RWPE2 (cell line): ENCODE measurements at regions not wholly inside any gene's neighbourhood (a gene's known extent, or its start where the extent isn't known, plus 50 kb on each side); places are given as distances from the start of the nearest gene placed in this dataset.
"Not testable (repeated sequence)": the region's sequence is repeated elsewhere in the genome, so short reads cannot be mapped to it uniquely, and the experiment has no call there.

ENCODE experiments used
- ATAC-seq: fragments of 200-7000 bp; cut with Tn5 transposase; 3 replicates; pipeline ENCODE4 v1.9.1; 2021; ENCODE audit warnings: low read depth
- DNase-seq: peaks from one replicate; pipeline ENCODE4 v3.0.0-alpha.2; 2020; ENCODE audit warnings: low spot score
- H3K27ac ChIP-seq: fragments of 450-650 bp; 2 replicates; pipeline ENCODE4 v1.5.1; 2017; ENCODE audit warnings: mild to moderate bottlenecking; ENCODE audit not compliant: poor library complexity, severe bottlenecking
- H3K27me3 ChIP-seq: fragments of 250-450 bp; sonication (Bioruptor Pico); 2 replicates; pipeline ENCODE4 v1.5.1; 2021; ENCODE audit warnings: mild to moderate bottlenecking, moderate library complexity; ENCODE audit not compliant: insufficient read depth, poor library complexity, severe bottlenecking
- H3K36me3 ChIP-seq: fragments of 250-450 bp; sonication (Bioruptor Pico); 2 replicates; pipeline ENCODE4 v1.5.1; 2020; ENCODE audit warnings: low read depth, mild to moderate bottlenecking, moderate library complexity
- H3K4me1 ChIP-seq: fragments of 250-450 bp; sonication (Bioruptor Pico); 2 replicates; pipeline ENCODE4 v1.5.1; 2021; ENCODE audit warnings: mild to moderate bottlenecking, moderate library complexity; ENCODE audit not compliant: insufficient read depth, poor library complexity, severe bottlenecking
- H3K4me3 ChIP-seq: fragments of 250-450 bp; sonication (Bioruptor Pico); 2 replicates; pipeline ENCODE4 v1.5.1; 2021; ENCODE audit warnings: mild to moderate bottlenecking, moderate library complexity; ENCODE audit not compliant: severe bottlenecking
- H3K9me3 ChIP-seq: fragments of 250-450 bp; sonication (Bioruptor Pico); 2 replicates; pipeline ENCODE4 v1.5.1; 2021; ENCODE audit warnings: mild to moderate bottlenecking, moderate library complexity; ENCODE audit not compliant: severe bottlenecking
- CTCF ChIP-seq: fragments of 450-650 bp; IDR thresholded peaks from one replicate; pipeline ENCODE4 v1.5.1; 2017; ENCODE audit warnings: mild to moderate bottlenecking, moderate library complexity; ENCODE audit not compliant: poor library complexity, severe bottlenecking

GRCh38 chr3:118671192-118671591, 363.5 kb downstream of the IGSF11 start:
- ATAC-seq, result no peak
- H3K36me3 ChIP-seq, result no peaks in the 10 kb centered on the region
- H3K4me3 ChIP-seq, result no peak overlapping the region
- H3K27me3 ChIP-seq, result no peaks in the 10 kb centered on the region
- H3K4me1 ChIP-seq, result no peaks in the 10 kb centered on the region
- no peak for TF ChIP-seq CTCF
- DNase-seq, result no peak
- no peaks in the 10 kb centered on the region for H3K9me3 ChIP-seq
- no peak overlapping the region for H3K27ac ChIP-seq

GRCh38 chr3:118675305-118675704, 359.3 kb downstream of the IGSF11 start:
- H3K27ac ChIP-seq, result no peak overlapping the region
- H3K36me3 ChIP-seq, result no peaks in the 10 kb centered on the region
- no peak for DNase-seq
- H3K9me3 ChIP-seq, result no peaks in the 10 kb centered on the region
- H3K4me1 ChIP-seq, result no peaks in the 10 kb centered on the region
- H3K27me3 ChIP-seq, result no peaks in the 10 kb centered on the region
- no peak overlapping the region for H3K4me3 ChIP-seq
- TF ChIP-seq CTCF, result no peak
- no peak for ATAC-seq

GRCh38 chr3:118678663-118679062, 356.0 kb downstream of the IGSF11 start:
- H3K4me3 ChIP-seq, DNase-seq, ATAC-seq, H3K27me3 ChIP-seq, H3K36me3 ChIP-seq, H3K4me1 ChIP-seq, H3K9me3 ChIP-seq, H3K27ac ChIP-seq: not testable (repeated sequence)

- ATAC-seq (no peak), DNase-seq (no peak)
- Histone ChIP-seq H3K27ac (no peak overlapping the region), H3K27me3 (no peaks in the 10 kb centered on the region), H3K9me3 (no peaks in the 10 kb centered on the region), H3K4me3 (no peak overlapping the region), H3K36me3 (no peaks in the 10 kb centered on the region), H3K4me1 (peaks cover 4% of the 10 kb centered on the region)
- TF ChIP-seq CTCF, result no peak
These were observed 351.7 kb downstream of the IGSF11 start for GRCh38 chr3:118682921-118683320.

- ATAC-seq (no peak), DNase-seq (no peak)
- Histone ChIP-seq H3K4me3 (no peak overlapping the region), H3K27ac (no peak overlapping the region), H3K4me1 (peaks cover 11% of the 10 kb centered on the region), H3K27me3 (no peaks in the 10 kb centered on the region), H3K36me3 (no peaks in the 10 kb centered on the region), H3K9me3 (no peaks in the 10 kb centered on the region)
- no peak for TF ChIP-seq CTCF
These were observed 351.0 kb downstream of the IGSF11 start for GRCh38 chr3:118683636-118684035.
